Ishikawa (cell line): ENCODE measurements at regions not wholly inside any gene's neighbourhood (a gene's known extent, or its start where the extent isn't known, plus 50 kb on each side); places are given as distances from the start of the nearest gene placed in this dataset.

Source experiments
- CEBPB ChIP-seq: IDR thresholded peaks from 2 replicates; pipeline ENCODE4 v1.6.1; 2012
- CREB1 ChIP-seq: IDR thresholded peaks from 2 replicates; pipeline ENCODE4 v1.6.1; 2012; ENCODE audit warnings: low read depth
- EGR1 ChIP-seq: IDR thresholded peaks from 2 replicates; pipeline ENCODE4 v1.6.1; 2012
- EP300 ChIP-seq: IDR thresholded peaks from 2 replicates; pipeline ENCODE4 v1.6.1; 2012; ENCODE audit warnings: borderline replicate concordance
- FOXM1 ChIP-seq: IDR thresholded peaks from 2 replicates; pipeline ENCODE4 v1.6.1; 2012; ENCODE audit warnings: low read depth, borderline replicate concordance
- MAX ChIP-seq: IDR thresholded peaks from 2 replicates; pipeline ENCODE4 v1.6.1; 2012
- NFIC ChIP-seq: IDR thresholded peaks from 2 replicates; pipeline ENCODE4 v1.6.1; 2012
- RAD21 ChIP-seq: IDR thresholded peaks from 2 replicates; pipeline ENCODE4 v1.6.1; 2012; ENCODE audit warnings: low read depth
- REST ChIP-seq: IDR thresholded peaks from 2 replicates; pipeline ENCODE4 v1.6.1; 2012; ENCODE audit warnings: low read depth, mild to moderate bottlenecking
- TAF1 ChIP-seq: IDR thresholded peaks from 2 replicates; pipeline ENCODE4 v1.6.1; 2012; ENCODE audit warnings: low read depth, mild to moderate bottlenecking
- TCF12 ChIP-seq: IDR thresholded peaks from 2 replicates; pipeline ENCODE4 v1.6.1; 2012; ENCODE audit warnings: low read depth
- TEAD4 ChIP-seq: IDR thresholded peaks from 2 replicates; pipeline ENCODE4 v1.6.1; 2012
- USF1 ChIP-seq: IDR thresholded peaks from 2 replicates; pipeline ENCODE4 v1.6.1; 2012
- YY1 ChIP-seq: IDR thresholded peaks from 2 replicates; pipeline ENCODE4 v1.6.1; 2012; ENCODE audit warnings: low read depth
- ZBTB7A ChIP-seq: IDR thresholded peaks from 2 replicates; pipeline ENCODE4 v1.6.1; 2012; ENCODE audit warnings: low read depth

GRCh38 chr13:50574731-50575130, 268.8 kb downstream of the DLEU7 start:
- TF ChIP-seq CEBPB (no peak), REST (no peak), USF1 (no peak), TEAD4 (no peak), EP300 (no peak), FOXM1 (no peak), YY1 (no peak), CREB1 (no peak), TAF1 (no peak), NFIC (no peak), ZBTB7A (no peak), RAD21 (no peak), EGR1 (no peak), MAX (no peak), TCF12 (no peak)

GRCh38 chr13:50575138-50575537, 268.4 kb downstream of the DLEU7 start:
- TF ChIP-seq RAD21 (no peak), MAX (no peak), USF1 (no peak), CREB1 (no peak), YY1 (no peak), FOXM1 (no peak), REST (no peak), ZBTB7A (no peak), TEAD4 (no peak)

- TF ChIP-seq REST (no peak), TEAD4 (no peak), TCF12 (no peak), CREB1 (no peak), NFIC (no peak), CEBPB (no peak), RAD21 (no peak), EGR1 (no peak), MAX (no peak), USF1 (no peak), TAF1 (no peak), EP300 (no peak), ZBTB7A (no peak), YY1 (no peak), FOXM1 (no peak)
Measured at GRCh38 chr13:50576156-50576555, 267.3 kb downstream of the DLEU7 start.

- TF ChIP-seq TAF1 (no peak), TEAD4 (no peak), REST (no peak), RAD21 (no peak), FOXM1 (no peak), CREB1 (no peak)
Measured at GRCh38 chr13:50577806-50578205, 265.7 kb downstream of the DLEU7 start.
